Left ventricle myocardium superior (tissue), 1 donor: ENCODE measurements at regions not wholly inside any gene's neighbourhood (a gene's known extent, or its start where the extent isn't known, plus 50 kb on each side); places are given as distances from the start of the nearest gene placed in this dataset.

Experiments
- ATAC-seq: fragments of 200-7000 bp; cut with Tn5 transposase; one replicate; pipeline ENCODE4 v1.9.1; 2020; ENCODE audit warnings: mild to moderate bottlenecking, moderate library complexity
- DNase-seq: peaks from one replicate; pipeline ENCODE4 v3.0.0-alpha.2; 2020
- intact Hi-C: fragments of 100-400 bp; cut with micrococcal nuclease; formaldehyde crosslinking; loops from one replicate; pipeline ENCODE4 v1.11.0; 2022
- donor health status: DM: no; HTN: yes; CAD: no; lungs with severe emphysema.

DNA sequence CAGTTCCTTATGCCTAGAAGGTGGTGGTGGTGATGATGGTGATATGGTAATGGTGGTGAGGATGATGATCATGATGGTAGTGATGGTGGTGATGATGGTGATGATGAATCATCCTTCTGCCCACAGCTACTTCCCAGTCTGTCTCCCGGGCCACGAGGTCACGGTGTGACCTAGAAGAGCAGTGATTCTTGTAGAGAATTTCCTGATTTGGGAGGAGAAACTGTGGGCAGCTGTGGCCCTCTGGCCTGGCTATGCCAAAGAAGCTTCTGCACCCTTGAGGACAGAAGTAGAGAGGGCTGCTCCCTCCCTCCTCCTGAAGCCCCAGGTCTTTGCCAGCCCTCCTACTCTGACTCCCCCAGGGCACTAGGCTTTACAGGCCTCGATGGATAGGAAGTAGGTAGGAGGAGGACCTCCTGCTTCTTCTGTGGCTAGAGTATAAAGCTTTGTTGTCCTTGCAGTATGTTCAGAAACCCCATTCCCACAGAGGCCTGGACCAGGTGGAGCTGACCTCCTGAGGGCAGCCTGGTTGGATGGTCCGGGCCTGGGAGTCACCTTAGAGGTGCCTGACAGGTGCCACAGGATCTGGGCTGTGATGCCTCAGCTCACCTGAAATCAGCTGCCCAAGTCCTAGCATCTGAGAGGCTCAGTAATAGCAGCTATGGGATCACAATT, 57.9 kb upstream of the EPAS1 start:
- no peak for ATAC-seq
- intact Hi-C loops = no loop called here
- DNase-seq = no peak

- DNase-seq = no peak
- intact Hi-C loops = no loop called here
- ATAC-seq = no peak
Observed at GRCh38 chr2:46239847-46240181, 57.4 kb upstream of the EPAS1 start.

- no peak for ATAC-seq
- intact Hi-C loops = no loop called here
Observed at GRCh38 chr2:46241344-46241743, 55.9 kb upstream of the EPAS1 start.

GRCh38 chr2:46245869-46246268, 51.3 kb upstream of the EPAS1 start:
- DNase-seq = no peak
- intact Hi-C loops = loop anchor here (2.0 kb wide), 1 partner anchor 33 kb away; no protein-coding TSS in a partner anchor
- ATAC-seq = no peak

More at GRCh38 chr2:46241344-46241743, 55.9 kb upstream of the EPAS1 start:
- no peak for DNase-seq

- intact Hi-C loops = loop anchor here (2.0 kb wide), 1 partner anchor 34 kb away; no protein-coding TSS in a partner anchor
- DNase-seq = no peak
- no peak for ATAC-seq
Observed at GRCh38 chr2:46246790-46247189, 50.4 kb upstream of the EPAS1 start.
